DOHH2 (cell line): ENCODE measurements at regions not wholly inside any gene's neighbourhood (a gene's known extent, or its start where the extent isn't known, plus 50 kb on each side); places are given as distances from the start of the nearest gene placed in this dataset.

ENCODE experiments used
- H3F3A ChIP-seq: fragments of 200-600 bp; sonication (generic), shearing (Covaris generic); 2 replicates; pipeline ENCODE4 v1.6.0; 2016; ENCODE audit warnings: antibody characterized with exemption, mild to moderate bottlenecking; ENCODE audit not compliant: control insufficient read depth, insufficient read depth
- H3K27ac ChIP-seq: fragments of 200-600 bp; sonication (generic); 2 replicates; pipeline ENCODE4 v1.5.1; 2014; ENCODE audit warnings: low read depth, mild to moderate bottlenecking, low read length, moderate library complexity
- H3K27me3 ChIP-seq: fragments of 200-600 bp; sonication (generic); 2 replicates; pipeline ENCODE4 v1.6.1; 2014; ENCODE audit warnings: mild to moderate bottlenecking, low read length, mixed read lengths; ENCODE audit not compliant: control insufficient read depth
- H3K36me3 ChIP-seq: fragments of 200-600 bp; sonication (generic); 2 replicates; pipeline ENCODE4 v1.6.1; 2014; ENCODE audit warnings: mild to moderate bottlenecking, low read length, moderate library complexity, mixed read lengths; ENCODE audit not compliant: control insufficient read depth
- H3K4me1 ChIP-seq: fragments of 200-600 bp; sonication (generic); 2 replicates; pipeline ENCODE4 v1.6.1; 2014; ENCODE audit warnings: mild to moderate bottlenecking, low read length, mixed read lengths; ENCODE audit not compliant: control insufficient read depth
- H3K4me2 ChIP-seq: fragments of 200-600 bp; sonication (generic); 2 replicates; pipeline ENCODE4 v1.6.0; 2014; ENCODE audit warnings: mild to moderate bottlenecking, low read length, moderate library complexity
- H3K4me3 ChIP-seq: fragments of 200-600 bp; sonication (generic); 2 replicates; pipeline ENCODE4 v1.5.1; 2014; ENCODE audit warnings: mild to moderate bottlenecking, low read length, mixed read lengths
- H3K79me2 ChIP-seq: fragments of 200-600 bp; sonication (generic); 2 replicates; pipeline ENCODE4 v1.6.1; 2014; ENCODE audit warnings: mild to moderate bottlenecking, low read length, mixed read lengths; ENCODE audit not compliant: control insufficient read depth
- H3K9me2 ChIP-seq: fragments of 200-600 bp; sonication (generic); replicated peaks from 2 replicates; pipeline ENCODE4 v1.6.1; 2014; ENCODE audit warnings: mild to moderate bottlenecking, low read length, mixed read lengths; ENCODE audit not compliant: control insufficient read depth
- H3K9me3 ChIP-seq: fragments of 200-600 bp; sonication (generic); 2 replicates; pipeline ENCODE4 v1.6.1; 2014; ENCODE audit warnings: antibody characterized with exemption, low read length, mixed read lengths; ENCODE audit not compliant: control insufficient read depth, insufficient read depth
- H4K20me1 ChIP-seq: fragments of 200-600 bp; sonication (generic); 2 replicates; pipeline ENCODE4 v1.6.0; 2014; ENCODE audit warnings: low read depth, mild to moderate bottlenecking, antibody characterized with exemption, low read length, moderate library complexity; ENCODE audit not compliant: control insufficient read depth, insufficient read depth
- EZH2phosphoT487 ChIP-seq: fragments of 200-600 bp; sonication (generic); IDR thresholded peaks from 2 replicates; pipeline ENCODE4 v1.6.1; 2017; ENCODE audit warnings: borderline replicate concordance, mild to moderate bottlenecking, antibody characterized with exemption, low read length, moderate library complexity, mixed read lengths
- TF ChIP-seq, protein P1 (sequence below): fragments of 200-600 bp; sonication (generic); IDR thresholded peaks from one replicate; pipeline ENCODE4 v1.5.1; 2014; ENCODE audit warnings: antibody characterized with exemption, mild to moderate bottlenecking, low read depth, low read length; ENCODE audit not compliant: poor library complexity, severe bottlenecking

DNA sequence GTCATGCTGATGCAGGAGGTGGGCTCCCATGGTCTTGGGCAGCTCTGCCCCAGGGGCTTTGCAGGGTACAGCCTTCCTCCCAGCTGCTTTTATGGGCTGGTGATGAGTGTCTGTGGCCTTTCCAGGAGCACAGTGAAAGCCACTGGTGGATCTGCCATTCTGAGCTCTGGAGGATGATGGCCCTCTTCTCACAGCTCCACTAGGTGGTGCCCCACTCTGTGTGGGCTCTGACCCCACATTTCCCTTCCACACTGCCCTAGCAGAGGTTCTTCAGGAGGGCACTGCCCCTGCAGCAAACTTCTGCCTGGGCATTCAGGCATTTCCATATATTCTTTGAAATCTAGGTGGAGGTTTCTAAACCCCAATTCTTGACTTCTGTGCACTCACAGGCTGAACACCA, 1188.6 kb downstream of the MRPL39 start:
- no peaks in the 10 kb centered on the region for H3K36me3 ChIP-seq
- H3K4me1 ChIP-seq: no peaks in the 10 kb centered on the region
- no peak overlapping the region for H3K27ac ChIP-seq
- no peak overlapping the region for H3K4me2 ChIP-seq
- no peaks in the 10 kb centered on the region for H3F3A ChIP-seq
- H3K9me3 ChIP-seq: peaks cover 3% of the 10 kb centered on the region; the same call in 1 of the 2 replicates
- no peak for TF ChIP-seq EZH2phosphoT487
- TF ChIP-seq, protein P1, sequence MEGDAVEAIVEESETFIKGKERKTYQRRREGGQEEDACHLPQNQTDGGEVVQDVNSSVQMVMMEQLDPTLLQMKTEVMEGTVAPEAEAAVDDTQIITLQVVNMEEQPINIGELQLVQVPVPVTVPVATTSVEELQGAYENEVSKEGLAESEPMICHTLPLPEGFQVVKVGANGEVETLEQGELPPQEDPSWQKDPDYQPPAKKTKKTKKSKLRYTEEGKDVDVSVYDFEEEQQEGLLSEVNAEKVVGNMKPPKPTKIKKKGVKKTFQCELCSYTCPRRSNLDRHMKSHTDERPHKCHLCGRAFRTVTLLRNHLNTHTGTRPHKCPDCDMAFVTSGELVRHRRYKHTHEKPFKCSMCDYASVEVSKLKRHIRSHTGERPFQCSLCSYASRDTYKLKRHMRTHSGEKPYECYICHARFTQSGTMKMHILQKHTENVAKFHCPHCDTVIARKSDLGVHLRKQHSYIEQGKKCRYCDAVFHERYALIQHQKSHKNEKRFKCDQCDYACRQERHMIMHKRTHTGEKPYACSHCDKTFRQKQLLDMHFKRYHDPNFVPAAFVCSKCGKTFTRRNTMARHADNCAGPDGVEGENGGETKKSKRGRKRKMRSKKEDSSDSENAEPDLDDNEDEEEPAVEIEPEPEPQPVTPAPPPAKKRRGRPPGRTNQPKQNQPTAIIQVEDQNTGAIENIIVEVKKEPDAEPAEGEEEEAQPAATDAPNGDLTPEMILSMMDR: no peak
- no peaks in the 10 kb centered on the region for H3K27me3 ChIP-seq
- H4K20me1 ChIP-seq: no peaks in the 10 kb centered on the region
- no peaks in the 10 kb centered on the region for H3K79me2 ChIP-seq
- H3K9me2 ChIP-seq: no peaks in the 10 kb centered on the region
- H3K4me3 ChIP-seq: no peak overlapping the region

DNA sequence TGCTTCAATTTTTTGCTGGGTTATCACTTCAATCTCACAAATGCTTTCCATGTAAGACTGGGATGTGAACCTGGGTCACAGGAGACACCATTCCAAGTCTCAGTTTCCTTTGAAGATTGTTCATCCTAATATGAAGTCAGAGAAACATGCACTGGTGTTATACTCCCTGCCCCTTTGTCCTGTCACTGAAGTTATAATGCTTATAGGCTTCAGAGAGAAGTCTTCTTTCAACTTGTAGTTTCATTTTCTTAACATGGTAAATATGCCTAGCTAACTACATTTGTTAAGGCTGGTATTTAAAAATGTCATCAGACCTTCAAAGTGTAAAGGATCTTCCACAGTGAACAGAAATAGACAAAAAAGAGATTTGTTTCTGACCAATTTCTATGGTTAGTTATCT, 1195.9 kb downstream of the MRPL39 start:
- Histone ChIP-seq H3F3A (no peaks in the 10 kb centered on the region), H3K27ac (no peak overlapping the region), H3K79me2 (no peaks in the 10 kb centered on the region), H3K9me2 (no peaks in the 10 kb centered on the region), H4K20me1 (no peaks in the 10 kb centered on the region), H3K27me3 (no peaks in the 10 kb centered on the region), H3K4me1 (no peaks in the 10 kb centered on the region), H3K9me3 (no peaks in the 10 kb centered on the region), H3K4me2 (no peak overlapping the region), H3K36me3 (no peaks in the 10 kb centered on the region), H3K4me3 (no peak overlapping the region)
- no peak for TF ChIP-seq EZH2phosphoT487
- TF ChIP-seq, protein P1: no peak

DNA sequence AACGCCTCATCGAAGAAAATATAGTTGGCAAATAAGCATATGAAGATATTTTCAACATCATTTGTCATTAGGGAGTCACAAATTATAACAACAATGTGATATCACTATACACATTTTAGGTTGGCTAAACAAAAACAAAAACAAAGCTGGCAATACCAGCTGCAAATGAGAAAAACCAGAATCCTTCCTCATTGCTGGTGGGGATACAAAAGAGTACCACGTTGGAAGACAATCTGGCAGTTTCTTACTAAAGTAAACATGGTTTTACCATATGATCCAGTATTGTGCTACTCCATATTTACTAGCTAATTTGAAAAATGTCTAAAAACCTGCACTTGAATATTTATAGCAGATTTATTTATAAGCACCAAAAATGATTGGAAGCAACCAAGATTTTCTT, 1204.1 kb downstream of the MRPL39 start:
- H3K9me3 ChIP-seq: no peaks in the 10 kb centered on the region
- no peak overlapping the region for H3K4me2 ChIP-seq
- H3K36me3 ChIP-seq: no peaks in the 10 kb centered on the region
- no peaks in the 10 kb centered on the region for H3K27me3 ChIP-seq
- H4K20me1 ChIP-seq: no peaks in the 10 kb centered on the region
- H3K4me3 ChIP-seq: no peak overlapping the region
- no peaks in the 10 kb centered on the region for H3K4me1 ChIP-seq
- no peaks in the 10 kb centered on the region for H3F3A ChIP-seq
- TF ChIP-seq, protein P1: no peak
- TF ChIP-seq EZH2phosphoT487: no peak
- no peaks in the 10 kb centered on the region for H3K79me2 ChIP-seq
- H3K27ac ChIP-seq: no peak overlapping the region
- no peaks in the 10 kb centered on the region for H3K9me2 ChIP-seq

DNA sequence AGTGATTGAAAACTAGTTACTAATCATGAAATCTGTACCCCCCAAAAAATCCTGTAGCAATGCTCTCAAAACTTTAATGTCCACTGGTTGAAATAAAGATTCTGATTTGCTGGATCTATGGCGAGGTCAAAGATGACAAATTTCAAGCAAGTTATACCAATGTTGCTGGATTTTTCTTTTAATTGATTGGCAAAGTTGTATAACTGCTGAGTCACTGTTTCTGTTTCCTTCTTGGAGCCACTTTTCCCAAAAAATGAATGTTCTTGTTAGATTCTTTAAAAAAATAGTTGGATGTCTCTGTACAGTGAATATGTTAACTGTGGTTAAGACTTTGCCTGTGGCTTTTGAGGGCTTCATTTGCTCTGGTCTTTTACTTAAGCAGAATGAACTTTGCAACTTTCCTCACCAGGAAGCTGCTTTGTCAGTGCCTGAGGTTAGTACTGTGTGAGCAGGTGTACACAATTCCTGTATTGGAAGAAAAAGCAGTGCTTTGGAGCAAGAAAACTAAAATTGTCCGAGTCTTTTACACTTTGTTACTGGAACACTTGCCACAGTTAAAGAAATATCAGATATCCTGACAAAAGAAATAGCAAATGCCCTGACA, 1211.9 kb downstream of the MRPL39 start:
- H3K27me3 ChIP-seq: no peaks in the 10 kb centered on the region
- no peak overlapping the region for H3K27ac ChIP-seq
- no peaks in the 10 kb centered on the region for H3K9me3 ChIP-seq
- no peak overlapping the region for H3K4me3 ChIP-seq
- H3F3A ChIP-seq: no peaks in the 10 kb centered on the region
- H3K79me2 ChIP-seq: no peaks in the 10 kb centered on the region
- no peaks in the 10 kb centered on the region for H3K4me1 ChIP-seq
- TF ChIP-seq, protein P1: no peak
- TF ChIP-seq EZH2phosphoT487: no peak
- H3K9me2 ChIP-seq: no peaks in the 10 kb centered on the region
- no peaks in the 10 kb centered on the region for H3K36me3 ChIP-seq
- H3K4me2 ChIP-seq: no peak overlapping the region
- no peaks in the 10 kb centered on the region for H4K20me1 ChIP-seq
